HAP-1 (cell line): ENCODE measurements at regions not wholly inside any gene's neighbourhood (a gene's known extent, or its start where the extent isn't known, plus 50 kb on each side); places are given as distances from the start of the nearest gene placed in this dataset.

Source experiments
- DNase-seq, 2 experiments: peaks; one replicate each; pipeline ENCODE4 v3.0.0-alpha.2; 2016 to 2020; ENCODE audit warnings: low spot score in 2 of 2
- H3K27me3 ChIP-seq: fragments of 250-450 bp; sonication (Bioruptor Pico); 2 replicates; pipeline ENCODE4 v1.5.1; 2020; ENCODE audit warnings: low read depth, mild to moderate bottlenecking, moderate library complexity
- H3K36me3 ChIP-seq: fragments of 250-450 bp; sonication (Bioruptor Pico); replicated peaks from 2 replicates; pipeline ENCODE4 v1.5.1; 2020; ENCODE audit warnings: mild to moderate bottlenecking
- H3K4me1 ChIP-seq: fragments of 250-450 bp; sonication (Bioruptor Pico); 2 replicates; pipeline ENCODE4 v1.5.1; 2020; ENCODE audit warnings: mild to moderate bottlenecking
- H3K4me3 ChIP-seq: fragments of 250-450 bp; sonication (Bioruptor Pico); 2 replicates; pipeline ENCODE4 v1.5.1; 2020; ENCODE audit warnings: mild to moderate bottlenecking, moderate library complexity
- H3K9me3 ChIP-seq: fragments of 250-450 bp; sonication (Bioruptor Pico); 2 replicates; pipeline ENCODE4 v1.5.1; 2020; ENCODE audit warnings: mild to moderate bottlenecking, moderate library complexity
- in situ Hi-C: fragments of 300-500 bp; cut with MboI; formaldehyde crosslinking; loops from 3 replicates; pipeline ENCODE4 v1.14.3; 2020; ENCODE audit warnings: low sequenced_read_pairs, inconsistent platforms, mixed read lengths

GRCh38 chr16:65954446-65954845 is 412.0 kb upstream of the CDH5 start:
- no peaks in the 10 kb centered on the region for H3K9me3 ChIP-seq
- in situ Hi-C loops, result no loop called here
- H3K27me3 ChIP-seq, result no peaks in the 10 kb centered on the region
- no peaks in the 10 kb centered on the region for H3K36me3 ChIP-seq
- DNase-seq, result no peak
- H3K4me1 ChIP-seq, result no peaks in the 10 kb centered on the region
- H3K4me3 ChIP-seq, result no peak overlapping the region

GRCh38 chr16:65950211-65950610 is 416.3 kb upstream of the CDH5 start:
- Histone ChIP-seq H3K4me3 (no peak overlapping the region), H3K27me3 (no peaks in the 10 kb centered on the region)
- in situ Hi-C loops, result no loop called here

GRCh38 chr16:65948361-65948760 is 418.1 kb upstream of the CDH5 start:
- no peak for DNase-seq
- Histone ChIP-seq H3K36me3 (no peaks in the 10 kb centered on the region), H3K4me1 (no peaks in the 10 kb centered on the region), H3K27me3 (no peaks in the 10 kb centered on the region), H3K9me3 (no peaks in the 10 kb centered on the region), H3K4me3 (no peak overlapping the region)
- in situ Hi-C loops, result no loop called here

More at GRCh38 chr16:65950211-65950610, 416.3 kb upstream of the CDH5 start:
- Histone ChIP-seq H3K4me1 (no peaks in the 10 kb centered on the region), H3K36me3 (no peaks in the 10 kb centered on the region), H3K9me3 (no peaks in the 10 kb centered on the region)
- no peak for DNase-seq

- no peak for DNase-seq
- Histone ChIP-seq H3K4me1 (no peaks in the 10 kb centered on the region), H3K4me3 (no peak overlapping the region), H3K9me3 (no peaks in the 10 kb centered on the region), H3K27me3 (no peaks in the 10 kb centered on the region), H3K36me3 (no peaks in the 10 kb centered on the region)
- in situ Hi-C loops, result no loop called here
These were observed 418.5 kb upstream of the CDH5 start for GRCh38 chr16:65947951-65948350.

- no peaks in the 10 kb centered on the region for H3K9me3 ChIP-seq
- no peaks in the 10 kb centered on the region for H3K27me3 ChIP-seq
- in situ Hi-C loops, result no loop called here
- no peak for DNase-seq
- no peaks in the 10 kb centered on the region for H3K4me1 ChIP-seq
- H3K4me3 ChIP-seq, result no peak overlapping the region
- no peaks in the 10 kb centered on the region for H3K36me3 ChIP-seq
These were observed 421.0 kb upstream of the CDH5 start for GRCh38 chr16:65945493-65945892.

- Histone ChIP-seq H3K4me3 (no peak overlapping the region), H3K27me3 (no peaks in the 10 kb centered on the region), H3K4me1 (no peaks in the 10 kb centered on the region), H3K9me3 (no peaks in the 10 kb centered on the region), H3K36me3 (no peaks in the 10 kb centered on the region)
- in situ Hi-C loops, result no loop called here
- no peak for DNase-seq
These were observed 422.1 kb upstream of the CDH5 start for GRCh38 chr16:65944361-65944760.

GRCh38 chr16:65940711-65941110 is 425.8 kb upstream of the CDH5 start:
- in situ Hi-C loops, result no loop called here
- Histone ChIP-seq H3K9me3 (no peaks in the 10 kb centered on the region), H3K36me3 (no peaks in the 10 kb centered on the region), H3K4me3 (no peak overlapping the region), H3K4me1 (no peaks in the 10 kb centered on the region), H3K27me3 (no peaks in the 10 kb centered on the region)
- no peak for DNase-seq

- Histone ChIP-seq H3K27me3 (no peaks in the 10 kb centered on the region), H3K36me3 (no peaks in the 10 kb centered on the region), H3K4me1 (no peaks in the 10 kb centered on the region), H3K9me3 (no peaks in the 10 kb centered on the region), H3K4me3 (no peak overlapping the region)
- in situ Hi-C loops, result no loop called here
- no peak for DNase-seq
These were observed 428.4 kb upstream of the CDH5 start for GRCh38 chr16:65938083-65938482.

- DNase-seq, result no peak
- in situ Hi-C loops, result no loop called here
- no peaks in the 10 kb centered on the region for H3K36me3 ChIP-seq
- no peaks in the 10 kb centered on the region for H3K4me1 ChIP-seq
- no peak overlapping the region for H3K4me3 ChIP-seq
- no peaks in the 10 kb centered on the region for H3K9me3 ChIP-seq
- H3K27me3 ChIP-seq, result no peaks in the 10 kb centered on the region
These were observed 429.0 kb upstream of the CDH5 start for GRCh38 chr16:65937455-65937854.

GRCh38 chr16:65936096-65936495 is 430.4 kb upstream of the CDH5 start:
- H3K36me3 ChIP-seq, result no peaks in the 10 kb centered on the region
- H3K9me3 ChIP-seq, result no peaks in the 10 kb centered on the region
- no peak for DNase-seq
- in situ Hi-C loops, result no loop called here
- no peak overlapping the region for H3K4me3 ChIP-seq
- no peaks in the 10 kb centered on the region for H3K27me3 ChIP-seq
- H3K4me1 ChIP-seq, result no peaks in the 10 kb centered on the region

- in situ Hi-C loops, result no loop called here
These were observed 432.0 kb upstream of the CDH5 start for GRCh38 chr16:65934443-65934842.

GRCh38 chr16:65933703-65934102 is 432.8 kb upstream of the CDH5 start:
- Histone ChIP-seq H3K9me3 (0 out of 2 replicates have a peak, but pooled peaks cover 2% of the 10 kb centered on the region), H3K4me3 (no peak overlapping the region), H3K27me3 (no peaks in the 10 kb centered on the region), H3K4me1 (no peaks in the 10 kb centered on the region), H3K36me3 (no peaks in the 10 kb centered on the region)
- in situ Hi-C loops, result no loop called here
- no peak for DNase-seq

More at GRCh38 chr16:65934443-65934842, 432.0 kb upstream of the CDH5 start:
- no peaks in the 10 kb centered on the region for H3K4me1 ChIP-seq
- no peak overlapping the region for H3K4me3 ChIP-seq
- H3K36me3 ChIP-seq, result no peaks in the 10 kb centered on the region
- H3K27me3 ChIP-seq, result no peaks in the 10 kb centered on the region
- 0 out of 2 replicates have a peak, but pooled peaks cover 2% of the 10 kb centered on the region for H3K9me3 ChIP-seq
- DNase-seq, result no peak

- Histone ChIP-seq H3K9me3 (0 out of 2 replicates have a peak, but pooled peaks cover 2% of the 10 kb centered on the region), H3K27me3 (no peaks in the 10 kb centered on the region), H3K36me3 (no peaks in the 10 kb centered on the region), H3K4me3 (no peak overlapping the region), H3K4me1 (no peaks in the 10 kb centered on the region)
- in situ Hi-C loops, result no loop called here
- DNase-seq, result no peak
These were observed 434.0 kb upstream of the CDH5 start for GRCh38 chr16:65932350-65933072.

GRCh38 chr16:65922923-65923322 is 443.6 kb upstream of the CDH5 start:
- Histone ChIP-seq H3K27me3 (no peaks in the 10 kb centered on the region), H3K4me1 (no peaks in the 10 kb centered on the region), H3K36me3 (no peaks in the 10 kb centered on the region), H3K4me3 (no peak overlapping the region), H3K9me3 (no peaks in the 10 kb centered on the region)
- in situ Hi-C loops, result no loop called here
- DNase-seq, result no peak

- no peak for DNase-seq
- H3K4me1 ChIP-seq, result no peaks in the 10 kb centered on the region
- in situ Hi-C loops, result no loop called here
- no peaks in the 10 kb centered on the region for H3K9me3 ChIP-seq
- no peaks in the 10 kb centered on the region for H3K27me3 ChIP-seq
- no peaks in the 10 kb centered on the region for H3K36me3 ChIP-seq
- no peak overlapping the region for H3K4me3 ChIP-seq
These were observed 446.5 kb upstream of the CDH5 start for GRCh38 chr16:65919986-65920376.
